NCI-H82 treated with DMSO at 0.1 percent for 48 hours (cell line): ENCODE measurements at regions not wholly inside any gene's neighbourhood (a gene's known extent, or its start where the extent isn't known, plus 50 kb on each side); places are given as distances from the start of the nearest gene placed in this dataset.
"Not testable (repeated sequence)": the region's sequence is repeated elsewhere in the genome, so short reads cannot be mapped to it uniquely, and the experiment has no call there.

Source experiments
- DNase-seq: peaks from one replicate; lab custom pipeline; 2025; ENCODE audit not compliant: unreplicated experiment; lab: John Stamatoyannopoulos, UW

DNA sequence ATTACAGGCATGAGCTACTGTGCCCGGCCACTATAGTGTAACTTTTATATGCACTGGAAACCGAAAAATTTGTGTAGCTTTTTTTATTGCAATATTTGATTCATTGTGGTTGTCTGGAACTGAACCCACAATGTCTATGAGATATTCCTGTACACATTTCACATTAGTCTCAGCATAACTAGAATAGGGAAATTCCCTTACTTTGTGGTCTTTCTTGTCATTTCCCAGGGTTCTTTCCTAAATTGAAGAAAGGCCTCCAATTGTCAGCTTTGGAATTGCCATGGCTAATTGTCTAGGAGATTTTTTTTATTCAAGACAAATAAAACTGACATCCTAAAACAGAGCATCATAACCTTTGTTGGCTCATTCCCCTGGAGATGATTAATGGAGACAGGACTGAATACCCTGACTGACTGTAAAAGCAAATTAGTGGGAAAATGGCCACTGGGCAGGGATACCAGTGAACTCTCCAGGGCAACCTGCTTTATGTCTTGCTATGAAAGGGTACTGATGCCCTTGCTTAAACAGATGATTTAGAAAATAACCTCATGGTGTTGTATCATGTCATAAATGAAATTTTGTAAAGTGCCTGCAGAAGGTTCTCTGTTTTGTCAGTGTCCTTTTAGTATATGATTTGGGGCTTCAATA is 576.9 kb downstream of the RFPL4B start:
- no peak for DNase-seq

DNA sequence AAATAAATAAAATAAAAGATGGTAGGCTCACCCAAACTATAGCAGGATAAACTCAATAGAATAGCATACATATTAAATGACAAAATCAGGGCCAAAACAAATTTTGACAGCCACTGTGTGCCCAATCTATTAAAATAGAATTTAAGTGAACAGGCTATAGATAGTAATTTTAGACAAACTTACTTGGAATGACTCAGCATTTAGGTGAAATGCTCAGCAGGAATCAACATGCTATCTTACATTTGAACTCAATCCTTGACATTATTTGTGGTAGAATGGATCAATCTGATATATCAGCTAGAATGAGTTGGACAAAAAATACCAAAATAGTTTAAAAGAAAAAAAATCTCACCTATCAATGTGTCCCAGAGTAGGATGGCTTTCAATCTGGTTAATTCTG is 578.6 kb downstream of the RFPL4B start:
- DNase-seq, result no peak

DNA sequence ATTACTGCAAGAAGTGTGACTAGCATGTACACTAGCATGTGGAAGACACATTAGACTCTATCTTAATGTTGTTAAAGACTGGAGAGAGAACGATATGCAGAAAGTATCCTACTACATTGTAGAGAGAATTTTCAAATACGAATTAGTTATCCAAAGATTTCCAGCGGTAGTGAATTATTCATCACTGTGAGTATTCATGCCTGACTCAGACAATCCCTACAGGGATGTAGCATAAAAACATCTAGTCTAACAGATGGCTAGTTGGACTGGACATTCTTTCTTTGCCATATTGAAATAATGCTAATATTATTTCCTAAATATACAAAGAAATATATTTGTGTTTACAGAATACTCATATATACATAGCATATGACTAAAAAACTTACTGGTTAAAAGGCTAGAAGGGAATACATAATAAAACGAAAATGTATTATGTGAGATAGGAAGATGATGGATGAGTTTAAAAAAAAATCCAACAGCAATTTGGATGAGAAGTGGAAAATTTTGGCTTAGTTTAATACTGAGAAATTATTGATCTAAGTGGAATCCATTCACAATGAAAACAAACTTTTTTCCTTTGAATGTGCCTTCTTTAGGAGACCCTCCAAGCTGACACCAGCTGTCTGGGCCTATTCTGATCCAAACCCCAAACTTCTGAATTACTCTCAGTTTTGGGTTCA is 580.7 kb downstream of the RFPL4B start:
- DNase-seq, result no peak

DNA sequence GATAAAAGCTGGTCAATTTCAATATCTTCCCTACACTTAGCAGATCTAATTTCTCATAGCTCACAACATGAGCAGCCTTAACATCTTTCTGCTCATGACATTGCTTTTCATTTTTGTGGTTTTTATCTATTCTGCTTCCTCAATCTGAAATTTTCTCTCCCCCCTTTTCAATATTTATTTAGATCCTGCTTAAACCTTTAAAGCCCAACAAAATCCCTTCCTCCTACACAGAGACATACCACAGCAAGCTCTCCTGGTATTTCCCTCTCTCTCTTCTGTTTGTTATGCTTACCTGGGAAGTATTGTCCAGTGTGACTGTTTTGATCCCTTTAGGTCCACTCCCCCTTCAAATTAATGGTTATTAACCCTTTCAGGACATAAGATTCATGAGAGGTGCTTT is 582.5 kb downstream of the RFPL4B start:
- no peak for DNase-seq

DNA sequence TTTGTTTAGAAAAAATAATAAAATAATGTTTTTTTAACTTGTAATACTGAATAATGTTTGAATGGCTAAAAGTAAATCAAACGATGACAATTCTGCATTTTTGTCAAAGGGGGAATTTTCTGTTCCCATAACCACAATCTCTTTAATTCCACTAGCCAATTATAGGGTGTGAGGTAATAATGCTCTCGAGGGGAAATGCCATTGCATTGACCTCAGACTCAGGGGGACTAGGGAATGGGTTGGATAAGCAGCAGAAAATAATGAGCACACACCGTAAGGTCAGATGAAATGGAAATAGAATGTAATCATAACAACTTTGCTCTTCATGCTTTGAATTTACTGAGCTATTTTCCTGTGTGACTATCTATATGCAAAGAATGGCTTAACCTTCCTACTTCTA is 584.7 kb downstream of the RFPL4B start:
- no peak for DNase-seq

DNA sequence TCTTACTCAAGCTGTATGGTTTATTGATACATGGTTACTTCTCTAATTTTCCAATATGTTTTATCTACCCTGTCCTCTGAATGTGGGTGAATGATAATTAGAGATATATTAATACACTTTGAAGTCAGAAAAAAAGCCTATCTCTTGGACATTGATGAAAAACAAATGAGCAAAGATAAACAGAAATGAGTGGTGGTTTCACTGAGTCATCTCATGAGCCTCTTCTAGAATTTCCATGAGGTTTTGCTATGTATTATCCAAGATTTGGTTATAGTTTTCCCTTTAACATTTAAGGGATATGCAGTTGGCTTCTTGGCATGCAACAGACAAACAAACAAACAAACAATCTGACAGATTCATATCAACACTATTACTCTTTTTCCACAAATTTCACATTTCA is 586.8 kb downstream of the RFPL4B start:
- no peak for DNase-seq

DNA sequence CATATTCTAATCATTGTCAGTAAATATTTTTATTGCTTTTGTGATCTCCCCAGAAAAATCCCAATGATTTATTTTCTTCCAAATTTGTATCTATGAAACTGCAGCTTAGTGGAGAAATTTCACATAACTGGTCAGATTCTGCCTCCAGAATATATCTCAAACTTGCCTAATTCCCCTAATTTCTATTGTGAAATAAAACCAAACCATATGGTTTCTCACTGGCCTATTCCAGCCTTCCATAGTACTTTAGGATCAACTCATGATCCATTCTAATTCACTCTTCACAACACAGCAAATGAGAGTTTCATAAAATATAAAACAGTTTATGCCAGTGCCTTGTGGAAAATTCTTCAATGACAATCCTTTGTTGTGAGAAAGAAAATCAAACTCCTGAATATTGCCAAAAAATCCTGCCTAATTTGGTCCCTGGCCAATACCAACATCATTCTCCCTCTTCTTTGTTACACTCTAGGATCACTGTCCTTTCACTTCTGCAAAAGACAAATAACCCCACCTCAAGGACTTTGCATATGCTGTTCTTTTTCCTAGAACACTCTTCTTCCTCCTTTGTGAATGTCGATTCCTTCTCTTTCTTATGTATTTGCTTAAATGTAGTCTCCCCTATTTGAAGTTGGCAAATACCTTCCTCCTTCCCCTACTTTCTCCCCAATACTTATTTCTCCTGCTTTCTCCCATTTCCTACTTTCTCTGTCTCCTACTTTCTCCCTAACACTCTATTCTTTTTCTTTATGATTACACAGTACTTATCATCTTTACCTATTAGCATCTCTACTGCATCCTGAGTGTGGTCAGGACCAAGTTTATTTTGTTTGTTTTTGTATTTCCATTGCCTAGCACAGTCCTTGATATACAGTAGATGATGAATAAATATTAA is 587.5 kb downstream of the RFPL4B start:
- DNase-seq, result no peak

DNA sequence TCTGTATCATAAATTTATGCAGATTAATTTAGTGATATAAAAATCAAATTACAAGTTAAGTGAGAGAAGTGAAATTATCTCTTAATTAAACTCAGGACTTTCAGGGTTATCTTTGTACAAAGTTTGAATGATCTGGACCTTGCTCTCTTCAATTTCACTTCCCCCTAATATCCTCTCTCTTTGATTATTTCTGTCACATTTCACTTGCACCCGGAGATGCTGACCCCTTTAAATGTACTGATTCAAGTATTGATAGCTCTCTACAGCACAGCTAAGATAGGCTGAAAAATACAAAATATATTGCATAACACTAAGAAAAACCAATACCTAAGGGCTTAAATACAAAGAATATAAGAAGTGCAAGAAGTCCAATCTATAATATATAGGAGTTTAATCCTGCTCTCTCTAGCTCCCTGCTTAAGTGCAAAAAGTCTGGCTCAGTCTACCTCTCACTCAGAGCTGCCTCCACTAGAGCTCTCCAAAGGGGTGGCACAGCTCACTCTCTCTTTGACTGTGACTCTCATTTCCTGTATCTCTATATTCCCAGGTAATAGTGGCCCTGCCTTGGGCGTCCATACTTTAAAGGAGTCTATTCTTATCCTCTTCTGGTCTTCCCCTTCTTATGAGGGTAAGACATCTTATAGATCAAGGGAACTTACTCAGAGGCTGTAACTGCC is 588.4 kb downstream of the RFPL4B start:
- no peak for DNase-seq

DNA sequence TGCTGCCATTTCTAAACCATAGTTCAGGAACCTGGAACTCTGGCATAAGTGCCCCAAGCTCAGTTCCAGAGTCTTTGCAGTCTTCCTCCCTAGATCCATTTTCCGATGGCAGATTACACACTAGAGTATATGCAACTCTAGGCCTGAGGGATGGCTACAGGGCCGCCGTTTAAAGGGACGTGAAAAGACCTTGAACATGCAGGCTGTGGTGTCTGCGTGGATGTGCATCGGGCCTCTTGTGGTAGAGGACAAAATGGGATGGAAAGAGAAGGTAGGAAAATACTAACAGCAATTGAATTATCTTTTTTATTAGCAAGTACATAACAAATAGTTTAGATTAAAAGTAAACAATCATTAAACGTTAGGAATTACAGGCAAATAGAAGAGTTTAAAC is 588.9 kb downstream of the RFPL4B start:
- DNase-seq, result no peak

DNA sequence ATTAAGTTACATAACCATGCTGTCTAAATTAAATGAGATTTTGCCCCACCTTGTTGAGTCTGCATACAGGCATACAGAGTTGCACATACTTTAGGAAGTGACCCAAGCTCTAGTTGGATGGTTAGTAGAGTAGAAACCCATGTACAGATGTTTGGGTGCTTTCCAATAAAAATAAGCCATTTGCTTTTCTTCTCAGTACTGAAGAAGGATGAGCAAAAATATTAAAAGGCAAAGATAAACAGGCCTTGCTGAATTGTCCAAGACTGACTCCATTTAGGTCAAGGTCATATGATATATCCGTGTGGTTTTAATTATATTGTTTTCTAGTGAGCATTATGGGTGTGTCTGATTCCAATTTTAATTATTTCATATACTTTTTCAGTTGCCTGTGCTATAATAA is 589.4 kb downstream of the RFPL4B start:
- no peak for DNase-seq

DNA sequence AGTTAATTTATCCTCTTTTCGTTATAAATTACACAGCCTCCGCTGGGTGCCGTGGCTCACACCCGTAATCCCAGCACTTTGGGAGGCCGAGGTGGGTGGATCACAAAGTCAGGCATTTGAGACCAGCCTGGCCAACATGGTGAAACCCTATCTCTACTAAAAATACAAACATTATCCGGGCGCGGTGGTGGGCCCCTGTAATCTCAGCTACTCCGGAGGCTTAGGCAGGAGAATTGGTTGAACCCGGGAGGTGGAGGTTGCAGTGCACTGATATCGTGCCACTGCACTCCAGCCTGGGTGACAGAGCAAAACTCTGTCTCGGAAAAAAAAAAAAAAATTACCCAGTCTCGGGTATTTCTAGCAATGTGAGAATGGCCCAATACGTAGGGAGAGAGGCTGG is 590.6 kb downstream of the RFPL4B start:
- DNase-seq, result not testable (repeated sequence)

DNA sequence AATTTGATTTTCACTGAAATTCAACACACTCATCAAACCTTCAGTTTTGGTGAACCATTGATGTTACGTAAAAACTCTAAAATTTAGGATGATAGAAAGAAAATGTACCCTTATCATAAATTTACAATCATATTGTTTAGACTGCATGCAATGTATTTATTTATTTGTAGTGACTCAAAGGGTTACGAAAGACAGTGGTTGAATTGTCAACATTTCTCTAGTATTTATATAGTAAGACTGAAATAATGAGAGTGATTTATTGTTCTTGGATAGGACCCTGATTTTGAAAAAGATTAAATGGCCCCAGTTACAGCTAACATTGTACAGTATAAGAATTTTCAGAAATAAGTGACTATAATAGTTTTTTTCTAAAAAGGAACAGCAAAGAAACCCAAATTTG is 591.5 kb downstream of the RFPL4B start:
- DNase-seq, result no peak

DNA sequence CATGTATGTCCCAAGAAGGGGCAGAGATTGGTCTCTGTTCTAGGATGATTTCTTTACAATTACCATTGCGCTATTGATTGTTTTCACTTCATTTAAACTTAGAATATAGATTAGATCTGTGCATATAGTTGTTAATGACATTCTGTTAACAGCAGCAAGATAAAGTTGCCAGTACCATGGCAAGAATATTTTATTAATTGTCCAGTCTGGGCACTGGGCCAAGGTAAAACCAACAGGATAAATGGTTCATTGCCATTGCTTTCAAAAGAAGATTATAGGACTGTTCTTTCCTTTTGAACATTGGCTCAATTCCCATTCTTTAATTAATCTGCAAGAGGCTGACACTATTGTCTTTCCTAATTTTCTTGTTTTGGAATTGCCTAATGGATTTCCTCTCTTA is 592.4 kb downstream of the RFPL4B start:
- DNase-seq, result no peak

DNA sequence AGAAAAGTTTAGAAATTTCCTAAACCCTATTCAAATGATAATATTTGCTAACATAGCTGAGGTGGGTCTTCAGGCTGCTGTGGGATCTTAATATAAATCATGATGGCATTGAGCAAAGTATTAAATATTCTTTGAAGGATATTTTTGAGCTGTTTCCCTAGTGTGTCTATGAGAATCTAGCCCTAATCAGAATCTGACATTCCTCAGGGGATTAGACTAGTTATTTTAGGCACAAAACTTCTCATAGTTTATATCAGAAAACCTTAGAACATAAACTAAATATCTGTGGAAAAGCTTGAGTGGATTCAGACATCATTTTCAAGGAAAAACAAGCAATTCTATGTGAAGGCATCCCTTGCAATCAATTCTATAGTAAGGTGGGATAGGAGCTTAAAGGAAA is 594.5 kb downstream of the RFPL4B start:
- no peak for DNase-seq

DNA sequence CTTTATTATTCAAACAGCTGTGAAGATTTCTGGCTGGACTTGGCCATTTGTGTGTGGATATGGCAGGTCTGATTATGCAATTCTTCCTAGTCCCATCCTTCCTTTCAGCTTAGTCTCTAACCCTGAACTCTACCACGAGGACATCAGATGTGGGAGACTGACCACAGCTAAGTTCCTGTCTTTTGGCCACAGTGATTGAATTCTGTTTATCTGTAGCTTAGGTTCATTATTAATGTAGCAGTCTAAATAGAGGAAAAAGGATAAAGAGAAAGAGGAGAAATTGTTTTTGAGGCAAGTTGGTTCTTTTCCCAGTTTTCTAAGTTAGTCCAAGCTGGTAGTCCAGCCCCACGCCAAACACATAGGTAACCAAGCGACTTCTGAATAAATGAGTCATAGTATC is 598.9 kb downstream of the RFPL4B start:
- DNase-seq, result no peak

DNA sequence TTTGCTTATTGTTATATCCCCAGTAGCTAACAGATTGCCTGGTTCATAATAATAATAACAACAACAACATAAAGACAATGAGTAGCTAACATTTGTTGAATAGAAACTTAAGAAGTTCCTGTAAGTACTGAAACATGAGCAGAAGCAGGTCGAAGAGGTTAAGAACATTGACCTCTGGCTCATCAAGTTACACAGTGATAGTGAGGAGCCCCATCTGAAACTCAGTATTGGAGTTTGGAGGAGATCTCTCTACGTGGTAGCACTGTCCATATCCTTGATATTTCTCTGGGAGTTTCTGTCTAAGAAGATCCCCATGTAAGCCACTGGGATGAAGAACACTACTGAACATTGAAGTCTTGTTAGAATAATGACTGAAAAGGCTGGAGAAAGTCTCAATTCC is 600.4 kb downstream of the RFPL4B start:
- no peak for DNase-seq

DNA sequence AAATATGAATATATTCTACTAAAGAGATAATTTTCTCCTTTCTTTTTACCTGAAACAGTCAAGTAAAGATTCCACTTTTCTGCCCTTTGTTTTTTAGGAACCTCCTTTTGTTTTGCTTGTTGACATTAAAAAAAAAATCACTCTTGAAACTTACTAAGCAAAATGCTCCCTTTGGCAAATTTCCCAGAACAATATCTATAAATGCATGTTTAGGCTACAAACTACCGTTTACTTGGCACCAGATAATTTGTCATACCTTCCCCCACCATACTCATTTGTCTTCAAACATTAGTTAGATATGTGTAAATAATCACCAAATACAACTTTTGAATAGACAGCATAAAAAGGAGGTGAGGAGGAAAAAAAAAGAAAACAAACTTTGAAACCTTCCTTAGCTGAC is 604.7 kb downstream of the RFPL4B start:
- DNase-seq, result no peak

DNA sequence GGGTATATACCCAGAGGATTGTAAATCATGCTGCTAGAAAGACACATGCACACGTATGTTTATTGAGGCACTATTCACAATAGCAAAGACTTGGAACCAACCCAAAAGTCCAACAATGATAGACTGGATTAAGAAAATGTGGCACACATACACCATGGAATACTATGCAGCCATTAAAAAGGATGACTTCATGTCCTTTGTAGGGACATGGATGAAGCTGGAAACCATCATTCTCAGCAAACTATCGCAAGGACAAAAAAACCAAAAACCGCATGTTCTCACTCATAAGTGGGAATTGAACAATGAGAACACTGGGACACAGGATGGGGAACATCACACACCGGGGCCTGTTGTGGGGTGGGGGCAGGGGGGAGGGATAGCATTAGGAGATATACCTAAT is 608.6 kb downstream of the RFPL4B start:
- DNase-seq, result not testable (repeated sequence)

DNA sequence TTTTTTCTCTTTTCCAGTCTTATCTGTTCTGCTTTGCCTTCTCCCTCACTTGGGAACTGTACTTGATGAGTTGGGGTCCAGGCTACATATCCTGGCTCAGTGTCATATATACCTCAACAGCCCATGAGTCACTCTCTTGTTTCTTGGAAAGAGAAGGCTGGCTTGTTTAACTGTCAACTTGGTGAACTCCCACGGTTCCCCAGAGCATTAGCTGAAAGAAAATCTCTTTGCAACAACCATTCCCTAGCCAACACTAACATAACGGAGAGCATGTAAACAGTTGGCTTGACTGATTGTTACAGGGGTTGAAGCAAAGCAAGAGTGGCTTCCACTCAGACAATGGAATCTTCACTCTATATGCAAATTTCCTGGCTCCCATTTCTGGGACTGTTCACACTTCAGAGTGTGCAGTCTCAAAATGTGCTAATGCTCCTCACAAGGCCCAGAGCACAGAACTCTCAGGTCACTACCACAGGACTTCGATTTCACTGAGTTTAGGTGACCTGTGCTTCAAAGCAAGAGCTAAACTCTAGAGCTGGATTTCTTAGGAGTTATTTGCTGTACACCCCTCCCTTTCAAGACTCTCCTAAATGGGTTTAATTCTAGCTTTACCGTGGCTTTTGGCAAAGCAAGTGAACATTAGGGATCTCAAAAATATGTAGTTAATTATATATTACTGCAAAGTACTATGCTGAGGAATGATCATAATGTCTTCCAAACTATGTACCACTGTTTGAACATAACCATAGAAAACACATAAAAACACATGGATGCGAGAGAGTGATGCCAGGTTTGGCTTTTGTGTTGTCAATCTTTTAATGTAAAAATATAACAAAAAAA is 609.8 kb downstream of the RFPL4B start:
- DNase-seq, result no peak

DNA sequence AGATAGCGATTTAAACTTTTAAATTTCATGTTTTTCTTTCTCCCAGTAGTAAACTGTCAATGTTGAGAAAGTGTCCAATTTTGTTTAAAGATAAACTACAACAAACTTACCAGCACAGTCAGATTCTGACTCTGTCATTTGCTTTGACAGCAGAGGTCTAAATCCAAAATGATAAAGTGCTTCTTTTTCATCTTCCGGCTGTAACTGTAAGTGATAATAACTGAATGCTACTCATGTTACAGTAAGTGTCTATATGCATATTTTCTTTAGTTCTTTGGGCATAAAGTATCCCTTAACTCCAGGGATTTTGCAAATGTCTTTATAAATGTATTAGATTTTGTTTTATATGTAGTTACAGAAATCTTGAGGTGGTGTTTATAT is 610.4 kb downstream of the RFPL4B start:
- DNase-seq, result no peak

DNA sequence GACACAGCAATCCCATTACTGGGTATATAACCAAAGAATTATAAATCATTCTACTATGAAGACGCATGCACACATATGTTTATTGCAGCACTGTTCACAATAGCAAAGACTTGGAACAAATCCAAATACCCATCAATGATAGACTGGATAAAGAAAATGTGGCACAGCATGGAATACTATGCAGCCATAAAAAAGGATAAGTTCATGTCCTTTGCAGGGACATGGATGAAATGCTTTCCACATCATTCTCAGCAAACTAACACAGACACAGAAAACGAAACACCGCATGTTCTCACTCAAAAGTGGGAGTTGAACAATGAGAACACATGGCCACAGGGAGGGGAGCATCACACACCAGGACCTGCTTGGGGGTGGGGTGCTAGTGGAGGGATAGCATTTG is 613.0 kb downstream of the RFPL4B start:
- not testable (repeated sequence) for DNase-seq
